SK-N-SH treated with all-trans-retinoic acid at 6 μM for 48 hours (cell line): ENCODE measurements at regions not wholly inside any gene's neighbourhood (a gene's known extent, or its start where the extent isn't known, plus 50 kb on each side); places are given as distances from the start of the nearest gene placed in this dataset.

Experiments used
- CSDC2 ChIP-seq: fragments of 250-450 bp; sonication (Bioruptor Pico); IDR thresholded peaks from 2 replicates; pipeline ENCODE4 v1.5.0; 2020; ENCODE audit warnings: mild to moderate bottlenecking, moderate library complexity
- OSR1 ChIP-seq: fragments of 250-450 bp; sonication (Bioruptor Pico); IDR thresholded peaks from 2 replicates; pipeline ENCODE4 v1.8.0; 2022; ENCODE audit warnings: moderate library complexity, mild to moderate bottlenecking, inconsistent platforms
- SNAI2 ChIP-seq: fragments of 250-450 bp; sonication (Bioruptor Pico); IDR thresholded peaks from 2 replicates; pipeline ENCODE4 v1.5.0; 2020; ENCODE audit warnings: mild to moderate bottlenecking, moderate library complexity
- ZC3H10 ChIP-seq: fragments of 250-450 bp; sonication (Bioruptor Pico); IDR thresholded peaks from 2 replicates; pipeline ENCODE4 v1.5.1; 2021; ENCODE audit warnings: mild to moderate bottlenecking, moderate library complexity
- ZFP30 ChIP-seq: fragments of 450-650 bp; formaldehyde crosslinking; IDR thresholded peaks from 2 replicates; pipeline ENCODE4 v1.5.0; 2022; ENCODE audit warnings: mild to moderate bottlenecking, moderate library complexity
- ZNF565 ChIP-seq: fragments of 450-650 bp; formaldehyde crosslinking; conservative IDR thresholded peaks from 2 replicates; pipeline ENCODE4 v1.5.0; 2020; ENCODE audit warnings: low read depth, mild to moderate bottlenecking, moderate library complexity
- ZNF70 ChIP-seq: fragments of 450-650 bp; formaldehyde crosslinking; IDR thresholded peaks from 2 replicates; pipeline ENCODE4 v1.5.0; 2020; ENCODE audit warnings: mild to moderate bottlenecking, moderate library complexity
- TF ChIP-seq, protein P1 (sequence below): fragments of 250-450 bp; sonication (Bioruptor Pico); IDR thresholded peaks from 2 replicates; pipeline ENCODE4 v1.5.1; 2020; ENCODE audit warnings: low read depth, mild to moderate bottlenecking, moderate library complexity

DNA sequence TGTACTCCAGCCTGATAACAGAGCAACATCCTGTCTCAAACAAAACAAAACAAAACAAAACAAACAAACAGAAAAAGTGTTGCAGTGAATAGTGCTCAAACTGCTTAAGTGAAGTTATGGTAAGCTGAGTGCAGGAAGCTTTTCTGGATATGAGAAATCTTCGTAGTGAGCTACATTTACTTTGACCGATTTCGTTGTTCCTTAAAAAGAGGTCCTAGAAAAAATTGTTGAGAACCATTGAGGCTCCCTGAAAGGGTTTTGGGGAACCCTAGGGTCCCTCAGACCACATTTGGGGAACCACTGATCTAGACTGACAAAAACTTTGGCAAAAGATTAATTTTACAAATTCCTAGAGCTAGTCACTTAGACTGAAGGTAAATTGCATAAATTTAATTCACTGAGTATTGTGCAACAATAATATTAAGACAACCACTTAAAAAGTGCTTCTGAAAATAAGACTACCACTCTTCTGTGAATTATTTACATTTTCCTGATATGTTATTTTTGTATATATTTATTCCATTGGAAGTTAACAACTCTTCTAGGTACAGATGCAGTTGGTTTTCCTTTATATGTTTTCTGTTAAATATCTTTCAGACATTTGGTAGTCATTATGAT lies 149.6 kb downstream of the FHIP1A start:
- TF ChIP-seq ZNF70 (CRISPR knock-in tag) (no peak), ZNF565 (CRISPR knock-in tag) (no peak), OSR1 (CRISPR knock-in tag) (no peak), CSDC2 (CRISPR knock-in tag) (no peak), ZFP30 (CRISPR knock-in tag) (no peak), ZC3H10 (no peak), SNAI2 (CRISPR knock-in tag) (no peak)
- TF ChIP-seq, protein P1, sequence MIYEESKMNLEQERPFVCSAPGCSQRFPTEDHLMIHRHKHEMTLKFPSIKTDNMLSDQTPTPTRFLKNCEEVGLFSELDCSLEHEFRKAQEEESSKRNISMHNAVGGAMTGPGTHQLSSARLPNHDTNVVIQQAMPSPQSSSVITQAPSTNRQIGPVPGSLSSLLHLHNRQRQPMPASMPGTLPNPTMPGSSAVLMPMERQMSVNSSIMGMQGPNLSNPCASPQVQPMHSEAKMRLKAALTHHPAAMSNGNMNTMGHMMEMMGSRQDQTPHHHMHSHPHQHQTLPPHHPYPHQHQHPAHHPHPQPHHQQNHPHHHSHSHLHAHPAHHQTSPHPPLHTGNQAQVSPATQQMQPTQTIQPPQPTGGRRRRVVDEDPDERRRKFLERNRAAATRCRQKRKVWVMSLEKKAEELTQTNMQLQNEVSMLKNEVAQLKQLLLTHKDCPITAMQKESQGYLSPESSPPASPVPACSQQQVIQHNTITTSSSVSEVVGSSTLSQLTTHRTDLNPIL (CRISPR knock-in tag): no peak
